ENCODE measurements at regions not wholly inside any gene's neighbourhood (a gene's known extent, or its start where the extent isn't known, plus 50 kb on each side); places are given as distances from the start of the nearest gene placed in this dataset.

DNA sequence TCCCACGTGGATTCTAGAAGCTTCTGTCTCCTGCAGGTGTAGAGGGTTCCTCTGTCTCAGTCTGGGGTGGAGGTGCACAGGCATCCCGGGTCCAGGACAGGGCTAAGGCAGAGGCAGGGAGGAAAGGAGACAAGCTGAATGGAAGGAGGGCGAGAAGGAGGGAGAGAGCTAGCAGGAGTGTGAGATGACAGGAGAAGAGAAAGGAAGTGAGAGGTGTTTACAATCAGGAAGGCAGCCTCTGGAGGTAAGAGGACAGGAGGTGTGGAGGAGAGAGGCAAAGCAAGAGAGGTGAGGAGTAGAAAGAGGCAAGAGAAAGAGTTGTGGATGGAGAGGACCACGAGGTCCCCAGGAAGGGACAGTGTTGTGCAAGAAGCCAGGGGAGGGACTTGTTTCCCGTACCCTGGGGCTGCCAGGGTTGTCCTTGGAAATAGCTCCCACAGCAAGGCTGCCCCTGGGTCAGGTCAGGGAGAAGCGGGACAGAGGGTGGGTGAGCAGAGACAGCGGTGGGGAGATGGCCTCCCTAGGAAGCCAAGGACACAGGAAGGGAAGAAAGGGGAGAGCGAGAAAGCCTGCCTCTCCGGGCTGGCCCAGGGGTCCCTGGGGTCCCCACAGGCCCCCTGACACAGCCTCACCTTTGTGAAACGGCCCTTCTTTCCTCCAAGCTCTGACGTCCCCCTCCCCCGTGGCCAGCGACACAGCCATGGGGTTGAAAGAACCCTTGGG, 136.9 kb downstream of the CYP26B1 start (continued):
- TF ChIP-seq RBBP5 (IDR thresholded peaks at IDR 0.05; ENCODE audit: borderline replicate concordance, low read depth, low read length) (no peak), CEBPB (IDR thresholded peaks at IDR 0.05; ENCODE audit: low read depth, low read length) (no peak), TAF7 (optimal IDR thresholded peaks at IDR 0.05; ENCODE audit: borderline replicate concordance, low read depth, low read length) (no peak)
- TF ChIP-seq, protein P1, sequence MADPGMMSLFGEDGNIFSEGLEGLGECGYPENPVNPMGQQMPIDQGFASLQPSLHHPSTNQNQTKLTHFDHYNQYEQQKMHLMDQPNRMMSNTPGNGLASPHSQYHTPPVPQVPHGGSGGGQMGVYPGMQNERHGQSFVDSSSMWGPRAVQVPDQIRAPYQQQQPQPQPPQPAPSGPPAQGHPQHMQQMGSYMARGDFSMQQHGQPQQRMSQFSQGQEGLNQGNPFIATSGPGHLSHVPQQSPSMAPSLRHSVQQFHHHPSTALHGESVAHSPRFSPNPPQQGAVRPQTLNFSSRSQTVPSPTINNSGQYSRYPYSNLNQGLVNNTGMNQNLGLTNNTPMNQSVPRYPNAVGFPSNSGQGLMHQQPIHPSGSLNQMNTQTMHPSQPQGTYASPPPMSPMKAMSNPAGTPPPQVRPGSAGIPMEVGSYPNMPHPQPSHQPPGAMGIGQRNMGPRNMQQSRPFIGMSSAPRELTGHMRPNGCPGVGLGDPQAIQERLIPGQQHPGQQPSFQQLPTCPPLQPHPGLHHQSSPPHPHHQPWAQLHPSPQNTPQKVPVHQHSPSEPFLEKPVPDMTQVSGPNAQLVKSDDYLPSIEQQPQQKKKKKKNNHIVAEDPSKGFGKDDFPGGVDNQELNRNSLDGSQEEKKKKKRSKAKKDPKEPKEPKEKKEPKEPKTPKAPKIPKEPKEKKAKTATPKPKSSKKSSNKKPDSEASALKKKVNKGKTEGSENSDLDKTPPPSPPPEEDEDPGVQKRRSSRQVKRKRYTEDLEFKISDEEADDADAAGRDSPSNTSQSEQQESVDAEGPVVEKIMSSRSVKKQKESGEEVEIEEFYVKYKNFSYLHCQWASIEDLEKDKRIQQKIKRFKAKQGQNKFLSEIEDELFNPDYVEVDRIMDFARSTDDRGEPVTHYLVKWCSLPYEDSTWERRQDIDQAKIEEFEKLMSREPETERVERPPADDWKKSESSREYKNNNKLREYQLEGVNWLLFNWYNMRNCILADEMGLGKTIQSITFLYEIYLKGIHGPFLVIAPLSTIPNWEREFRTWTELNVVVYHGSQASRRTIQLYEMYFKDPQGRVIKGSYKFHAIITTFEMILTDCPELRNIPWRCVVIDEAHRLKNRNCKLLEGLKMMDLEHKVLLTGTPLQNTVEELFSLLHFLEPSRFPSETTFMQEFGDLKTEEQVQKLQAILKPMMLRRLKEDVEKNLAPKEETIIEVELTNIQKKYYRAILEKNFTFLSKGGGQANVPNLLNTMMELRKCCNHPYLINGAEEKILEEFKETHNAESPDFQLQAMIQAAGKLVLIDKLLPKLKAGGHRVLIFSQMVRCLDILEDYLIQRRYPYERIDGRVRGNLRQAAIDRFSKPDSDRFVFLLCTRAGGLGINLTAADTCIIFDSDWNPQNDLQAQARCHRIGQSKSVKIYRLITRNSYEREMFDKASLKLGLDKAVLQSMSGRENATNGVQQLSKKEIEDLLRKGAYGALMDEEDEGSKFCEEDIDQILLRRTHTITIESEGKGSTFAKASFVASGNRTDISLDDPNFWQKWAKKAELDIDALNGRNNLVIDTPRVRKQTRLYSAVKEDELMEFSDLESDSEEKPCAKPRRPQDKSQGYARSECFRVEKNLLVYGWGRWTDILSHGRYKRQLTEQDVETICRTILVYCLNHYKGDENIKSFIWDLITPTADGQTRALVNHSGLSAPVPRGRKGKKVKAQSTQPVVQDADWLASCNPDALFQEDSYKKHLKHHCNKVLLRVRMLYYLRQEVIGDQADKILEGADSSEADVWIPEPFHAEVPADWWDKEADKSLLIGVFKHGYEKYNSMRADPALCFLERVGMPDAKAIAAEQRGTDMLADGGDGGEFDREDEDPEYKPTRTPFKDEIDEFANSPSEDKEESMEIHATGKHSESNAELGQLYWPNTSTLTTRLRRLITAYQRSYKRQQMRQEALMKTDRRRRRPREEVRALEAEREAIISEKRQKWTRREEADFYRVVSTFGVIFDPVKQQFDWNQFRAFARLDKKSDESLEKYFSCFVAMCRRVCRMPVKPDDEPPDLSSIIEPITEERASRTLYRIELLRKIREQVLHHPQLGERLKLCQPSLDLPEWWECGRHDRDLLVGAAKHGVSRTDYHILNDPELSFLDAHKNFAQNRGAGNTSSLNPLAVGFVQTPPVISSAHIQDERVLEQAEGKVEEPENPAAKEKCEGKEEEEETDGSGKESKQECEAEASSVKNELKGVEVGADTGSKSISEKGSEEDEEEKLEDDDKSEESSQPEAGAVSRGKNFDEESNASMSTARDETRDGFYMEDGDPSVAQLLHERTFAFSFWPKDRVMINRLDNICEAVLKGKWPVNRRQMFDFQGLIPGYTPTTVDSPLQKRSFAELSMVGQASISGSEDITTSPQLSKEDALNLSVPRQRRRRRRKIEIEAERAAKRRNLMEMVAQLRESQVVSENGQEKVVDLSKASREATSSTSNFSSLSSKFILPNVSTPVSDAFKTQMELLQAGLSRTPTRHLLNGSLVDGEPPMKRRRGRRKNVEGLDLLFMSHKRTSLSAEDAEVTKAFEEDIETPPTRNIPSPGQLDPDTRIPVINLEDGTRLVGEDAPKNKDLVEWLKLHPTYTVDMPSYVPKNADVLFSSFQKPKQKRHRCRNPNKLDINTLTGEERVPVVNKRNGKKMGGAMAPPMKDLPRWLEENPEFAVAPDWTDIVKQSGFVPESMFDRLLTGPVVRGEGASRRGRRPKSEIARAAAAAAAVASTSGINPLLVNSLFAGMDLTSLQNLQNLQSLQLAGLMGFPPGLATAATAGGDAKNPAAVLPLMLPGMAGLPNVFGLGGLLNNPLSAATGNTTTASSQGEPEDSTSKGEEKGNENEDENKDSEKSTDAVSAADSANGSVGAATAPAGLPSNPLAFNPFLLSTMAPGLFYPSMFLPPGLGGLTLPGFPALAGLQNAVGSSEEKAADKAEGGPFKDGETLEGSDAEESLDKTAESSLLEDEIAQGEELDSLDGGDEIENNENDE (IDR thresholded peaks at IDR 0.05; ENCODE audit: insufficient replicate concordance, low read length): no peak
- TF ChIP-seq, protein P2, sequence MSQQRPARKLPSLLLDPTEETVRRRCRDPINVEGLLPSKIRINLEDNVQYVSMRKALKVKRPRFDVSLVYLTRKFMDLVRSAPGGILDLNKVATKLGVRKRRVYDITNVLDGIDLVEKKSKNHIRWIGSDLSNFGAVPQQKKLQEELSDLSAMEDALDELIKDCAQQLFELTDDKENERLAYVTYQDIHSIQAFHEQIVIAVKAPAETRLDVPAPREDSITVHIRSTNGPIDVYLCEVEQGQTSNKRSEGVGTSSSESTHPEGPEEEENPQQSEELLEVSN (IDR thresholded peaks at IDR 0.05): no peak
- TF ChIP-seq, protein P3, sequence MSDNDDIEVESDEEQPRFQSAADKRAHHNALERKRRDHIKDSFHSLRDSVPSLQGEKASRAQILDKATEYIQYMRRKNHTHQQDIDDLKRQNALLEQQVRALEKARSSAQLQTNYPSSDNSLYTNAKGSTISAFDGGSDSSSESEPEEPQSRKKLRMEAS (IDR thresholded peaks at IDR 0.05): no peak
- TF ChIP-seq, protein P4, sequence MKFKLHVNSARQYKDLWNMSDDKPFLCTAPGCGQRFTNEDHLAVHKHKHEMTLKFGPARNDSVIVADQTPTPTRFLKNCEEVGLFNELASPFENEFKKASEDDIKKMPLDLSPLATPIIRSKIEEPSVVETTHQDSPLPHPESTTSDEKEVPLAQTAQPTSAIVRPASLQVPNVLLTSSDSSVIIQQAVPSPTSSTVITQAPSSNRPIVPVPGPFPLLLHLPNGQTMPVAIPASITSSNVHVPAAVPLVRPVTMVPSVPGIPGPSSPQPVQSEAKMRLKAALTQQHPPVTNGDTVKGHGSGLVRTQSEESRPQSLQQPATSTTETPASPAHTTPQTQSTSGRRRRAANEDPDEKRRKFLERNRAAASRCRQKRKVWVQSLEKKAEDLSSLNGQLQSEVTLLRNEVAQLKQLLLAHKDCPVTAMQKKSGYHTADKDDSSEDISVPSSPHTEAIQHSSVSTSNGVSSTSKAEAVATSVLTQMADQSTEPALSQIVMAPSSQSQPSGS (IDR thresholded peaks at IDR 0.05; ENCODE audit: low read length): no peak
